Osteoblast (primary cell): ENCODE measurements at regions not wholly inside any gene's neighbourhood (a gene's known extent, or its start where the extent isn't known, plus 50 kb on each side); places are given as distances from the start of the nearest gene placed in this dataset.

ENCODE experiments used
- DNase-seq: peaks from one replicate; pipeline ENCODE4 v3.0.0; 2011; ENCODE audit warnings: low spot score, mixed read lengths; ENCODE audit not compliant: insufficient read length; ENCODE audit errors: missing footprints
- H2AFZ ChIP-seq: 2 replicates; pipeline ENCODE4 v1.6.0; 2011; ENCODE audit warnings: mild to moderate bottlenecking, low read length
- H3K27ac ChIP-seq: 2 replicates; pipeline ENCODE4 v1.5.1; 2011; ENCODE audit warnings: mild to moderate bottlenecking, low read depth, low read length, moderate library complexity
- H3K27me3 ChIP-seq: 2 replicates; pipeline ENCODE4 v1.6.0; 2012; ENCODE audit warnings: mild to moderate bottlenecking, control low read depth, inconsistent platforms, low read length, moderate library complexity; ENCODE audit not compliant: insufficient read depth
- H3K36me3 ChIP-seq: 2 replicates; pipeline ENCODE4 v1.5.1; 2011; ENCODE audit warnings: mild to moderate bottlenecking, low read length, control low read depth, moderate library complexity; ENCODE audit not compliant: insufficient read depth
- H3K4me1 ChIP-seq: 2 replicates; pipeline ENCODE4 v1.5.1; 2011; ENCODE audit warnings: mild to moderate bottlenecking, low read length, control low read depth, moderate library complexity; ENCODE audit not compliant: insufficient read depth
- H3K4me2 ChIP-seq: 2 replicates; pipeline ENCODE4 v1.6.0; 2011; ENCODE audit warnings: mild to moderate bottlenecking, low read length; ENCODE audit not compliant: insufficient read depth
- H3K4me3 ChIP-seq: fragments of 200-600 bp; sonication (generic); 3 replicates; pipeline ENCODE4 v1.5.1; 2012; ENCODE audit warnings: mild to moderate bottlenecking, low read length, inconsistent platforms; ENCODE audit not compliant: insufficient read depth
- H3K79me2 ChIP-seq: 2 replicates; pipeline ENCODE4 v1.6.0; 2012; ENCODE audit warnings: mild to moderate bottlenecking, low read length, control low read depth, inconsistent platforms; ENCODE audit not compliant: insufficient read depth
- H3K9me3 ChIP-seq: 2 replicates; pipeline ENCODE4 v1.5.1; 2011; ENCODE audit warnings: low read depth, low read length, control low read depth
- H4K20me1 ChIP-seq: 2 replicates; pipeline ENCODE4 v1.6.0; 2012; ENCODE audit warnings: mild to moderate bottlenecking, low read length, control low read depth; ENCODE audit not compliant: insufficient read depth
- CTCF ChIP-seq: IDR thresholded peaks from 2 replicates; pipeline ENCODE4 v1.5.1; 2011; ENCODE audit warnings: mild to moderate bottlenecking, low read depth, low read length, moderate library complexity; ENCODE audit errors: extremely low read depth

GRCh38 chr9:82923092-82923911, 139.6 kb downstream of the RASEF start:
- TF ChIP-seq CTCF, result no peak

GRCh38 chr9:82923912-82924605, 138.9 kb downstream of the RASEF start:
- DNase-seq, result no peak
- Histone ChIP-seq H3K79me2 (no peaks in the 10 kb centered on the region), H3K4me3 (no peak overlapping the region), H3K27me3 (no peaks in the 10 kb centered on the region), H4K20me1 (no peaks in the 10 kb centered on the region), H3K27ac (no peak overlapping the region), H2AFZ (no peak overlapping the region), H3K4me1 (no peaks in the 10 kb centered on the region), H3K4me2 (no peak overlapping the region), H3K36me3 (no peaks in the 10 kb centered on the region), H3K9me3 (no peaks in the 10 kb centered on the region)
- no peak for TF ChIP-seq CTCF

More at GRCh38 chr9:82923092-82923911, 139.6 kb downstream of the RASEF start:
- Histone ChIP-seq H3K4me2 (no peak overlapping the region), H3K79me2 (no peaks in the 10 kb centered on the region), H3K27me3 (no peaks in the 10 kb centered on the region), H3K36me3 (no peaks in the 10 kb centered on the region), H3K4me1 (no peaks in the 10 kb centered on the region), H3K9me3 (no peaks in the 10 kb centered on the region), H3K4me3 (no peak overlapping the region), H3K27ac (no peak overlapping the region), H4K20me1 (no peaks in the 10 kb centered on the region), H2AFZ (no peak overlapping the region)
- no peak for DNase-seq
